IMR-90 (cell line): ENCODE measurements at regions not wholly inside any gene's neighbourhood (a gene's known extent, or its start where the extent isn't known, plus 50 kb on each side); places are given as distances from the start of the nearest gene placed in this dataset.

Source experiments
- ATAC-seq: fragments of 200-7000 bp; cut with Tn5 transposase; 2 replicates; pipeline ENCODE4 v1.9.1; 2020; ENCODE audit warnings: low read depth, mild to moderate bottlenecking, moderate library complexity
- BruUV-seq: library from RNA; stranded (reverse); fragments of 400-500 nt; replicated peaks from 2 replicates; lab custom pipeline; 2021; lab: Mats Ljungman, UMichigan
- CTCF ChIA-PET: fragments of 300-600 bp; formaldehyde crosslinking; extraction: SDS; loops from one replicate; lab custom pipeline; 2021; ENCODE audit warnings: antibody characterized with exemption; lab: Yijun Ruan, JAX
- POLR2A ChIA-PET: fragments of 300-600 bp; sonication (Branson Sonifier 250); formaldehyde crosslinking; loops from one replicate; lab custom pipeline; 2022; ENCODE audit warnings: antibody characterized with exemption; ENCODE audit not compliant: unreplicated experiment; lab: Charles Lee
- DNase-seq: peaks from one replicate; pipeline ENCODE4 v3.0.0; 2013
- H2AFZ ChIP-seq: replicated peaks from 2 replicates; pipeline ENCODE3; 2013; ENCODE audit warnings: low read length, mild to moderate bottlenecking; ENCODE audit not compliant: poor library complexity
- H2AK5ac ChIP-seq: 2 replicates; pipeline ENCODE4 v1.6.1; 2013; ENCODE audit warnings: low read depth, low read length, inconsistent platforms
- H2AK9ac ChIP-seq: replicated peaks from 2 replicates; pipeline ENCODE3; 2013; ENCODE audit warnings: mild to moderate bottlenecking, low read depth, low read length, moderate library complexity; ENCODE audit not compliant: poor library complexity
- H2BK120ac ChIP-seq: 2 replicates; pipeline ENCODE4 v1.6.1; 2013; ENCODE audit warnings: low read depth, low read length, inconsistent platforms
- H2BK15ac ChIP-seq: 3 replicates; pipeline ENCODE4 v1.6.1; 2013; ENCODE audit warnings: low read depth, low read length, inconsistent platforms
- H2BK20ac ChIP-seq: 2 replicates; pipeline ENCODE4 v1.6.1; 2013; ENCODE audit warnings: low read depth, mild to moderate bottlenecking, inconsistent platforms, low read length, moderate library complexity
- H2BK5ac ChIP-seq: 2 replicates; pipeline ENCODE4 v1.6.1; 2013; ENCODE audit warnings: mild to moderate bottlenecking, low read depth, low read length, inconsistent platforms; ENCODE audit not compliant: poor library complexity, severe bottlenecking
- H3K14ac ChIP-seq: replicated peaks from 2 replicates; pipeline ENCODE4 v1.6.1; 2013; ENCODE audit warnings: low read depth, low read length, inconsistent platforms
- H3K18ac ChIP-seq: 2 replicates; pipeline ENCODE4 v1.6.1; 2013; ENCODE audit warnings: low read depth, low read length, control low read depth
- H3K23ac ChIP-seq: 2 replicates; pipeline ENCODE4 v1.6.1; 2013; ENCODE audit warnings: low read depth, low read length, inconsistent platforms
- H3K27ac ChIP-seq: 2 replicates; pipeline ENCODE4 v1.5.1; 2013; ENCODE audit warnings: mild to moderate bottlenecking, control low read depth, low read length; ENCODE audit not compliant: insufficient read depth
- H3K27me3 ChIP-seq: 2 replicates; pipeline ENCODE4 v1.6.1; 2013; ENCODE audit warnings: low read length; ENCODE audit not compliant: control insufficient read depth, insufficient read depth
- H3K36me3 ChIP-seq: 2 replicates; pipeline ENCODE4 v1.6.1; 2013; ENCODE audit warnings: low read length, mixed read lengths; ENCODE audit not compliant: control insufficient read depth, insufficient read depth
- H3K4ac ChIP-seq: 2 replicates; pipeline ENCODE4 v1.6.1; 2013; ENCODE audit warnings: low read depth, low read length, inconsistent platforms
- H3K4me1 ChIP-seq: 2 replicates; pipeline ENCODE4 v1.6.1; 2013; ENCODE audit warnings: low read length, mixed read lengths; ENCODE audit not compliant: control insufficient read depth, insufficient read depth
- H3K4me2 ChIP-seq: 2 replicates; pipeline ENCODE4 v1.6.1; 2013; ENCODE audit warnings: low read depth, mild to moderate bottlenecking, control low read depth, low read length, moderate library complexity
- H3K4me3 ChIP-seq: 2 replicates; pipeline ENCODE4 v1.5.1; 2013; ENCODE audit warnings: low read depth, mild to moderate bottlenecking, control low read depth, low read length, moderate library complexity; ENCODE audit not compliant: insufficient read depth
- H3K56ac ChIP-seq: 2 replicates; pipeline ENCODE4 v1.6.1; 2013; ENCODE audit warnings: low read length, inconsistent platforms; ENCODE audit not compliant: insufficient read depth; ENCODE audit errors: extremely low read depth
- H3K79me1 ChIP-seq, 2 experiments: 2 replicates each; pipeline ENCODE4 v1.6.1; 2013; ENCODE audit warnings: low read length in 2 of 2, inconsistent platforms in 1 of 2, low read depth in 1 of 2
- H3K9ac ChIP-seq: 2 replicates; pipeline ENCODE4 v1.6.1; 2013; ENCODE audit warnings: low read depth, low read length, control low read depth
- H3K9me1 ChIP-seq: 2 replicates; pipeline ENCODE4 v1.6.1; 2013; ENCODE audit warnings: low read length, inconsistent platforms; ENCODE audit not compliant: insufficient read depth
- H3K9me3 ChIP-seq: 2 replicates; pipeline ENCODE4 v1.6.1; 2013; ENCODE audit warnings: low read length; ENCODE audit not compliant: control insufficient read depth, insufficient read depth
- H4K20me1 ChIP-seq: 2 replicates; pipeline ENCODE4 v1.6.1; 2013; ENCODE audit warnings: low read length, inconsistent platforms; ENCODE audit not compliant: insufficient read depth
- H4K5ac ChIP-seq: 2 replicates; pipeline ENCODE4 v1.6.1; 2013; ENCODE audit warnings: mild to moderate bottlenecking, low read depth, low read length, control low read depth
- H4K8ac ChIP-seq, 2 experiments: 2 replicates each; pipeline ENCODE4 v1.6.1; 2013; ENCODE audit warnings: low read depth in 2 of 2, low read length in 2 of 2, control low read depth in 1 of 2, inconsistent platforms in 1 of 2
- H4K91ac ChIP-seq: 2 replicates; pipeline ENCODE4 v1.6.1; 2013; ENCODE audit warnings: low read depth, low read length, inconsistent platforms; ENCODE audit not compliant: insufficient read depth
- BHLHE40 ChIP-seq: fragments of 150-350 bp; IDR thresholded peaks from 2 replicates; pipeline ENCODE4 v1.6.1; 2016; ENCODE audit warnings: mild to moderate bottlenecking, low read depth, low read length
- CEBPB ChIP-seq: IDR thresholded peaks from 2 replicates; pipeline ENCODE4 v1.6.1; 2012; ENCODE audit warnings: low read depth, low read length, improper control_type of control experiment
- CHD1 ChIP-seq: IDR thresholded peaks from 2 replicates; pipeline ENCODE4 v1.6.1; 2012; ENCODE audit warnings: low read depth, low read length, improper control_type of control experiment
- FOS ChIP-seq: fragments of 150-350 bp; IDR thresholded peaks from 2 replicates; pipeline ENCODE4 v1.6.1; 2016; ENCODE audit warnings: low read depth, low read length
- MAFK ChIP-seq: IDR thresholded peaks from 2 replicates; pipeline ENCODE4 v1.6.1; 2012; ENCODE audit warnings: low read depth, low read length, improper control_type of control experiment
- MAZ ChIP-seq: IDR thresholded peaks from 2 replicates; pipeline ENCODE4 v1.6.1; 2012; ENCODE audit warnings: low read depth, mild to moderate bottlenecking, low read length, improper control_type of control experiment, moderate library complexity, borderline replicate concordance
- MXI1 ChIP-seq: IDR thresholded peaks from 2 replicates; pipeline ENCODE4 v1.6.1; 2012; ENCODE audit warnings: low read depth, mild to moderate bottlenecking, low read length, moderate library complexity, borderline replicate concordance
- NFE2L2 ChIP-seq: fragments of 150-350 bp; IDR thresholded peaks from 2 replicates; pipeline ENCODE4 v1.6.1; 2016; ENCODE audit warnings: low read depth, mild to moderate bottlenecking, low read length
- POLR2A ChIP-seq: IDR thresholded peaks from 2 replicates; pipeline ENCODE4 v1.6.1; 2012; ENCODE audit warnings: mild to moderate bottlenecking, low read depth, low read length
- RAD21 ChIP-seq: IDR thresholded peaks from 2 replicates; pipeline ENCODE4 v1.6.1; 2012; ENCODE audit warnings: low read length, improper control_type of control experiment
- RCOR1 ChIP-seq: IDR thresholded peaks from 2 replicates; pipeline ENCODE4 v1.6.1; 2012; ENCODE audit warnings: mild to moderate bottlenecking, low read length, improper control_type of control experiment; ENCODE audit not compliant: insufficient replicate concordance
- RFX5 ChIP-seq: IDR thresholded peaks from 2 replicates; pipeline ENCODE4 v1.8.0; 2012; ENCODE audit warnings: low read depth, mild to moderate bottlenecking, low read length, moderate library complexity
- SMC3 ChIP-seq: fragments of 150-350 bp; IDR thresholded peaks from 2 replicates; pipeline ENCODE4 v1.6.1; 2016; ENCODE audit warnings: low read depth, mild to moderate bottlenecking, antibody characterized with exemption, low read length, moderate library complexity
- WGBS, 2 experiments: methylation state at CpG; one replicate each; pipeline versions ENCODE4 v1.1.5 to v1.1.7; 2013; ENCODE audit warnings: missing lambda C conversion rate in 2 of 2; ENCODE audit not compliant: insufficient read length in 1 of 2; ENCODE audit errors: extremely low coverage in 2 of 2; 5-methylcytosine and 5-hydroxymethylcytosine counted together
- dilution Hi-C: fragments of 300-500 bp; cut with HindIII; formaldehyde crosslinking; loops from one replicate; pipeline ENCODE4 v1.14.3; 2018; ENCODE audit warnings: low sequenced_read_pairs; ENCODE audit not compliant: unreplicated experiment
- in situ Hi-C: fragments of 300-500 bp; cut with MboI; formaldehyde crosslinking; loops from 3 replicates; pipeline ENCODE4 v1.14.3; 2019; ENCODE audit warnings: low sequenced_read_pairs, inconsistent platforms, mixed read lengths
- intact Hi-C: fragments of 100-400 bp; cut with micrococcal nuclease; formaldehyde crosslinking; loops from 2 replicates; pipeline ENCODE4 v1.10.0; 2022
- TF ChIP-seq, protein P1 (sequence below): fragments of 150-350 bp; IDR thresholded peaks from 2 replicates; pipeline ENCODE4 v1.6.1; 2017; ENCODE audit warnings: mild to moderate bottlenecking, antibody characterized with exemption, low read length, low read depth
- TF ChIP-seq, protein P2 (sequence below): conservative IDR thresholded peaks from 2 replicates; pipeline ENCODE4 v1.5.1; 2012; ENCODE audit warnings: mild to moderate bottlenecking, low read depth, low read length, improper control_type of control experiment
- TF ChIP-seq, protein P3 (sequence below): fragments of 150-350 bp; IDR thresholded peaks from 2 replicates; pipeline ENCODE4 v1.6.1; 2016; ENCODE audit warnings: low read depth, mild to moderate bottlenecking, low read length, moderate library complexity, borderline replicate concordance

DNA sequence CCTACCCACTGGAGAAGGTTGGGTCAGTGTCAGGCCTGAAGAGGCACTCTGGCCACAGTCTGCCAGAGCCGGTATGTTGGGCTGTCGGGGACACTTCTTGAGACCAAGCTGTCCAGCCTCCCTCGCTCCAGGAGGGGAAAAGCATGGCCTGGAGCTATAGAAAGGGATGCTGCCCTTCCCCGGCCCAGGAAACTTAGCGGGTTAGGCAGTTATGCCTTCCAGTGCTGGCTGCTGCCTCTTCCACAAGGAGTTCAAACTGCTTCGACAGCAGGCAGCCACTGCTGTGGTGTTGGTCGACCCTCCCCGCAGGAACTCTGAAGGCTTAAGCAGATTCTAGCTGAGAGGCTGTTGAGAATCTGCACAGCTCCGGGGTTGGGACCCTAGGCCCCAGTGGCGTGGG lies 819.4 kb downstream of the DIPK2A start:
- no peak for ATAC-seq
- in situ Hi-C loops (no loop called here), intact Hi-C loops (no loop called here), dilution Hi-C loops (no loop called here)
- H2AK9ac ChIP-seq, result no peak overlapping the region
- H3K4ac ChIP-seq, result no peak overlapping the region
- ChIA-PET POLR2A (no interaction called here), CTCF (no interaction called here)
- no peaks in the 10 kb centered on the region for H3K27me3 ChIP-seq
- no peak for DNase-seq
- no peak overlapping the region for H3K18ac ChIP-seq
- H2BK5ac ChIP-seq, result no peak overlapping the region
- BruUV-seq, result no TSS peak
- no peak overlapping the region for H3K4me3 ChIP-seq
- no peak overlapping the region for H3K9ac ChIP-seq
- H3K79me1 ChIP-seq, result no peaks in the 10 kb centered on the region
- H2AFZ ChIP-seq, result no peak overlapping the region
- no peak overlapping the region for H3K14ac ChIP-seq
- H4K5ac ChIP-seq, result no peak overlapping the region
- no peak overlapping the region for H3K27ac ChIP-seq
- H4K91ac ChIP-seq, result no peak overlapping the region
- H3K36me3 ChIP-seq, result no peaks in the 10 kb centered on the region
- no peaks in the 10 kb centered on the region for H3K9me1 ChIP-seq
- H4K20me1 ChIP-seq, result no peaks in the 10 kb centered on the region
- no peak overlapping the region for H2AK5ac ChIP-seq
- TF ChIP-seq, protein P1, sequence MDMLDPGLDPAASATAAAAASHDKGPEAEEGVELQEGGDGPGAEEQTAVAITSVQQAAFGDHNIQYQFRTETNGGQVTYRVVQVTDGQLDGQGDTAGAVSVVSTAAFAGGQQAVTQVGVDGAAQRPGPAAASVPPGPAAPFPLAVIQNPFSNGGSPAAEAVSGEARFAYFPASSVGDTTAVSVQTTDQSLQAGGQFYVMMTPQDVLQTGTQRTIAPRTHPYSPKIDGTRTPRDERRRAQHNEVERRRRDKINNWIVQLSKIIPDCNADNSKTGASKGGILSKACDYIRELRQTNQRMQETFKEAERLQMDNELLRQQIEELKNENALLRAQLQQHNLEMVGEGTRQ, result no peak
- no peak for TF ChIP-seq MAZ
- TF ChIP-seq CEBPB, result no peak
- TF ChIP-seq CHD1, result no peak
- TF ChIP-seq POLR2A, result no peak
- no peak for TF ChIP-seq FOS
- TF ChIP-seq MAFK, result no peak
- TF ChIP-seq, protein P2, sequence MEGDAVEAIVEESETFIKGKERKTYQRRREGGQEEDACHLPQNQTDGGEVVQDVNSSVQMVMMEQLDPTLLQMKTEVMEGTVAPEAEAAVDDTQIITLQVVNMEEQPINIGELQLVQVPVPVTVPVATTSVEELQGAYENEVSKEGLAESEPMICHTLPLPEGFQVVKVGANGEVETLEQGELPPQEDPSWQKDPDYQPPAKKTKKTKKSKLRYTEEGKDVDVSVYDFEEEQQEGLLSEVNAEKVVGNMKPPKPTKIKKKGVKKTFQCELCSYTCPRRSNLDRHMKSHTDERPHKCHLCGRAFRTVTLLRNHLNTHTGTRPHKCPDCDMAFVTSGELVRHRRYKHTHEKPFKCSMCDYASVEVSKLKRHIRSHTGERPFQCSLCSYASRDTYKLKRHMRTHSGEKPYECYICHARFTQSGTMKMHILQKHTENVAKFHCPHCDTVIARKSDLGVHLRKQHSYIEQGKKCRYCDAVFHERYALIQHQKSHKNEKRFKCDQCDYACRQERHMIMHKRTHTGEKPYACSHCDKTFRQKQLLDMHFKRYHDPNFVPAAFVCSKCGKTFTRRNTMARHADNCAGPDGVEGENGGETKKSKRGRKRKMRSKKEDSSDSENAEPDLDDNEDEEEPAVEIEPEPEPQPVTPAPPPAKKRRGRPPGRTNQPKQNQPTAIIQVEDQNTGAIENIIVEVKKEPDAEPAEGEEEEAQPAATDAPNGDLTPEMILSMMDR, result no peak
- TF ChIP-seq RCOR1, result no peak
- TF ChIP-seq, protein P3, sequence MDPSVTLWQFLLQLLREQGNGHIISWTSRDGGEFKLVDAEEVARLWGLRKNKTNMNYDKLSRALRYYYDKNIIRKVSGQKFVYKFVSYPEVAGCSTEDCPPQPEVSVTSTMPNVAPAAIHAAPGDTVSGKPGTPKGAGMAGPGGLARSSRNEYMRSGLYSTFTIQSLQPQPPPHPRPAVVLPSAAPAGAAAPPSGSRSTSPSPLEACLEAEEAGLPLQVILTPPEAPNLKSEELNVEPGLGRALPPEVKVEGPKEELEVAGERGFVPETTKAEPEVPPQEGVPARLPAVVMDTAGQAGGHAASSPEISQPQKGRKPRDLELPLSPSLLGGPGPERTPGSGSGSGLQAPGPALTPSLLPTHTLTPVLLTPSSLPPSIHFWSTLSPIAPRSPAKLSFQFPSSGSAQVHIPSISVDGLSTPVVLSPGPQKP, result no peak
- TF ChIP-seq RAD21, result no peak
- TF ChIP-seq SMC3, result no peak
- no peak for TF ChIP-seq NFE2L2
- no peak for TF ChIP-seq MXI1
- TF ChIP-seq RFX5, result no peak
- TF ChIP-seq BHLHE40, result no peak
- no peak overlapping the region for H3K4me2 ChIP-seq
- no peak overlapping the region for H2BK20ac ChIP-seq
- H4K8ac ChIP-seq, result no peak overlapping the region
- H3K9me3 ChIP-seq, result no peaks in the 10 kb centered on the region; the same call in 1 of the 2 replicates
- no peak overlapping the region for H2BK120ac ChIP-seq
- H3K23ac ChIP-seq, result no peak overlapping the region
- no peak overlapping the region for H2BK15ac ChIP-seq
- 89% methylated on average over 4 of the region's 10 CpGs; no CpG with 5 or more reads in 1 of the 2 experiments for WGBS, 2 experiments
- H3K4me1 ChIP-seq, result no peaks in the 10 kb centered on the region
- no peak overlapping the region for H3K56ac ChIP-seq
